AG04449 (cell line): ENCODE measurements at regions not wholly inside any gene's neighbourhood (a gene's known extent, or its start where the extent isn't known, plus 50 kb on each side); places are given as distances from the start of the nearest gene placed in this dataset.

Experiments
- CTCF ChIA-PET: fragments of 350-600 bp; formaldehyde crosslinking; extraction: SDS; loops from one replicate; lab custom pipeline; 2021; ENCODE audit warnings: antibody characterized with exemption; lab: Yijun Ruan, JAX
- POLR2A ChIA-PET: fragments of 400-600, 350-600 bp; formaldehyde crosslinking; extraction: SDS; loops from one replicate; lab custom pipeline; 2020; ENCODE audit warnings: antibody characterized with exemption, inconsistent platforms; lab: Yijun Ruan, JAX
- DNase-seq: peaks from one replicate; pipeline ENCODE4 v3.0.0-alpha.2; 2010; ENCODE audit warnings: low read depth, low spot score
- H3K4me3 ChIP-seq: 2 replicates; pipeline ENCODE4 v1.5.1; 2011; ENCODE audit warnings: low read depth, mild to moderate bottlenecking, control low read depth, low read length
- CTCF ChIP-seq: IDR thresholded peaks from one replicate; pipeline ENCODE4 v1.5.1; 2011; ENCODE audit warnings: mild to moderate bottlenecking, moderate library complexity, low read length, control low read depth, inconsistent platforms; ENCODE audit not compliant: insufficient read depth; ENCODE audit errors: missing control alignments

GRCh38 chr1:243996223-243996622, 54.9 kb upstream of the ZBTB18 start:
- ChIA-PET POLR2A (no interaction called here), CTCF (no interaction called here)
- no peak overlapping the region for H3K4me3 ChIP-seq
- DNase-seq = no peak
- TF ChIP-seq CTCF = no peak

- TF ChIP-seq CTCF = no peak
- CTCF ChIA-PET = no interaction called here
- no peak overlapping the region for H3K4me3 ChIP-seq
Observed at GRCh38 chr1:243991650-243992049, 59.4 kb upstream of the ZBTB18 start.

GRCh38 chr1:243984788-243985187, 66.3 kb upstream of the ZBTB18 start:
- DNase-seq = no peak
- CTCF ChIA-PET = no interaction called here
- POLR2A ChIA-PET = no interaction called here
- H3K4me3 ChIP-seq = no peak overlapping the region
- no peak for TF ChIP-seq CTCF

More at GRCh38 chr1:243991650-243992049, 59.4 kb upstream of the ZBTB18 start:
- POLR2A ChIA-PET = no interaction called here
- no peak for DNase-seq

- no peak overlapping the region for H3K4me3 ChIP-seq
- ChIA-PET CTCF (no interaction called here), POLR2A (no interaction called here)
- no peak for TF ChIP-seq CTCF
- DNase-seq = no peak
Observed at GRCh38 chr1:243982447-243983018, 68.5 kb upstream of the ZBTB18 start.

GRCh38 chr1:243980471-243980870, 70.6 kb upstream of the ZBTB18 start:
- no peak for DNase-seq
- TF ChIP-seq CTCF = no peak
- ChIA-PET CTCF (interaction anchor here (1.4 kb wide), 1 partner anchor 25 kb away, joined by 3 read pairs; no protein-coding TSS in a partner anchor), POLR2A (no interaction called here)
- no peak overlapping the region for H3K4me3 ChIP-seq

GRCh38 chr1:243980071-243980470, 71.0 kb upstream of the ZBTB18 start:
- POLR2A ChIA-PET = no interaction called here
- TF ChIP-seq CTCF = no peak
- no peak for DNase-seq
- CTCF ChIA-PET = no interaction called here
- H3K4me3 ChIP-seq = no peak overlapping the region
